Naive B cell (primary cell): ENCODE measurements at regions not wholly inside any gene's neighbourhood (a gene's known extent, or its start where the extent isn't known, plus 50 kb on each side); places are given as distances from the start of the nearest gene placed in this dataset.

ENCODE experiments used
- ATAC-seq, 2 donors: fragments of 150-1000 bp; cut with Tn5 transposase; 2 replicates each; pipeline ENCODE4 v1.10.0; 2021; ENCODE audit warnings: low read depth in 2 of 2, mild to moderate bottlenecking in 2 of 2, moderate library complexity in 2 of 2
- DNase-seq: peaks from one replicate; pipeline ENCODE4 v3.0.0; 2022
- H3K27ac Mint-ChIP-seq, 6 donors: one replicate each; pipeline ENCODE4 v1.8.0; 2020 to 2022; ENCODE audit warnings: mild to moderate bottlenecking in 6 of 6, mixed read lengths in 6 of 6, moderate library complexity in 5 of 6, inconsistent platforms in 2 of 6
- H3K27me3 Mint-ChIP-seq, 3 donors: one replicate each; pipeline ENCODE4 v1.8.0; 2021 to 2022; ENCODE audit warnings: mixed read lengths in 3 of 3, mild to moderate bottlenecking in 1 of 3
- H3K36me3 Mint-ChIP-seq, 2 donors: one replicate each; pipeline ENCODE4 v1.8.0; 2020 to 2022; ENCODE audit warnings: mixed read lengths in 2 of 2, inconsistent platforms in 1 of 2, mild to moderate bottlenecking in 1 of 2
- H3K4me1 Mint-ChIP-seq, 3 donors: one replicate each; pipeline ENCODE4 v1.8.0; 2020 to 2022; ENCODE audit warnings: mixed read lengths in 3 of 3, inconsistent platforms in 1 of 3, mild to moderate bottlenecking in 1 of 3, moderate library complexity in 1 of 3
- H3K4me3 Mint-ChIP-seq, 8 donors: one replicate each; pipeline ENCODE4 v1.8.0; 2020 to 2022; ENCODE audit warnings: mild to moderate bottlenecking in 8 of 8, mixed read lengths in 8 of 8, moderate library complexity in 8 of 8, inconsistent platforms in 2 of 8
- H3K9me3 Mint-ChIP-seq, 7 donors: one replicate each; pipeline ENCODE4 v1.8.0; 2020 to 2022; ENCODE audit warnings: mixed read lengths in 7 of 7, mild to moderate bottlenecking in 5 of 7, inconsistent platforms in 2 of 7, moderate library complexity in 1 of 7

GRCh38 chr11:76607431-76607830, 63.1 kb downstream of the LRRC32 start:
- H3K9me3 Mint-ChIP-seq, result peaks cover 0 to 2% (median 0%) of the 10 kb centered on the region in 7 donors
- H3K4me3 Mint-ChIP-seq, result peak overlapping the region in 2 of 8 donors; percentile 18 to 78
- DNase-seq, result no peak
- ATAC-seq, result no peak
- peaks cover 18 to 44% (median 35%) of the 10 kb centered on the region in 3 donors for H3K4me1 Mint-ChIP-seq
- H3K36me3 Mint-ChIP-seq, result no peaks in the 10 kb centered on the region
- peaks cover 34 to 48% (median 44%) of the 10 kb centered on the region in 3 donors for H3K27me3 Mint-ChIP-seq
- H3K27ac Mint-ChIP-seq, result peak overlapping the region in 4 of 6 donors; percentile 18 to 89 (median 58)

- H3K4me3 Mint-ChIP-seq, result no peak overlapping the region
- ATAC-seq (no peak), DNase-seq (no peak)
- peaks cover 0 to 2% (median 0%) of the 10 kb centered on the region in 7 donors for H3K9me3 Mint-ChIP-seq
- peaks cover 14 to 35% (median 25%) of the 10 kb centered on the region in 3 donors for H3K4me1 Mint-ChIP-seq
- peaks cover 37 to 52% (median 41%) of the 10 kb centered on the region in 3 donors for H3K27me3 Mint-ChIP-seq
- no peaks in the 10 kb centered on the region for H3K36me3 Mint-ChIP-seq
- no peak overlapping the region for H3K27ac Mint-ChIP-seq
These were observed 65.0 kb downstream of the LRRC32 start for GRCh38 chr11:76605338-76606074.

- Mint-ChIP-seq H3K27ac (peak overlapping the region in 3 of 6 donors; percentile 56 to 85 (median 69)), H3K4me1 (peaks cover 14 to 33% (median 20%) of the 10 kb centered on the region in 3 donors), H3K9me3 (peaks cover 0 to 2% (median 0%) of the 10 kb centered on the region in 7 donors), H3K4me3 (no peak overlapping the region), H3K27me3 (peaks cover 35 to 54% (median 45%) of the 10 kb centered on the region in 3 donors), H3K36me3 (no peaks in the 10 kb centered on the region)
- ATAC-seq, result no peak
- no peak for DNase-seq
These were observed 65.8 kb downstream of the LRRC32 start for GRCh38 chr11:76604626-76605241.

- ATAC-seq (no peak), DNase-seq (no peak)
- Mint-ChIP-seq H3K9me3 (peaks cover 0 to 2% (median 0%) of the 10 kb centered on the region in 7 donors), H3K4me3 (no peak overlapping the region), H3K27ac (peak overlapping the region in 3 of 6 donors; percentile 56 to 85 (median 69)), H3K36me3 (no peaks in the 10 kb centered on the region), H3K4me1 (peaks cover 14 to 39% (median 20%) of the 10 kb centered on the region in 3 donors), H3K27me3 (peaks cover 35 to 60% (median 51%) of the 10 kb centered on the region in 3 donors)
These were observed 66.4 kb downstream of the LRRC32 start for GRCh38 chr11:76604081-76604625.

DNA sequence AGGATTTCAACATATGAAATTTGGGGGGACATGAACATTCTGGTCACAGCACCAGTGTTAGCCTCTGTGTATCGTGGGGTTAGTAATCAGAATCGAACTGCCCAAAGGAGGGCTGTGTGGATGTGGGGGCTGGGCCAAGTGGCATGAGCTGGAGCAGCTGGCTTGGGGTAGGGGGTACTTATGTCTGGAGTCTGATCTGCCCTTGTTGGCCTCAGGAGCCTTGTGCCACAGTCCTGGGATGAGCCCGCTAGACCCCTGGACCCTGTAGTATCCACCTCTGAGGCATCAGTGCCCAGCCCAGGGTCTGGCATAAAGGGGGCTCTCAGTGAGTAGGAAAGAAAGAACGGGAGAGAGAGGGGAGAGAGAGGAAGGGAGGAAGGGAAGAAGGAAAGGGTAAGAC, 67.3 kb downstream of the LRRC32 start:
- ATAC-seq (no peak), DNase-seq (no peak)
- Mint-ChIP-seq H3K9me3 (peaks cover 0 to 2% (median 0%) of the 10 kb centered on the region in 7 donors), H3K27me3 (peaks cover 39 to 63% (median 51%) of the 10 kb centered on the region in 3 donors), H3K4me1 (peaks cover 17 to 45% (median 25%) of the 10 kb centered on the region in 3 donors), H3K4me3 (no peak overlapping the region), H3K36me3 (no peaks in the 10 kb centered on the region), H3K27ac (peak overlapping the region in 1 of 6 donors; percentile 88)
